Stimulated activated CD4-positive, alpha-beta T cell treated with anti-CD3 and anti-CD28 coated beads, Interleukin-1b, Interleukin-23, amount 100 ng/mL, for 48 hours (primary cell): ENCODE measurements at regions not wholly inside any gene's neighbourhood (a gene's known extent, or its start where the extent isn't known, plus 50 kb on each side); places are given as distances from the start of the nearest gene placed in this dataset.
A peak's percentile ranks its signal among the peaks of the same experiment; 100 is the strongest.

Experiments
- DNase-seq: peaks from one replicate; pipeline ENCODE4 v3.0.0-alpha.2; 2020

DNA sequence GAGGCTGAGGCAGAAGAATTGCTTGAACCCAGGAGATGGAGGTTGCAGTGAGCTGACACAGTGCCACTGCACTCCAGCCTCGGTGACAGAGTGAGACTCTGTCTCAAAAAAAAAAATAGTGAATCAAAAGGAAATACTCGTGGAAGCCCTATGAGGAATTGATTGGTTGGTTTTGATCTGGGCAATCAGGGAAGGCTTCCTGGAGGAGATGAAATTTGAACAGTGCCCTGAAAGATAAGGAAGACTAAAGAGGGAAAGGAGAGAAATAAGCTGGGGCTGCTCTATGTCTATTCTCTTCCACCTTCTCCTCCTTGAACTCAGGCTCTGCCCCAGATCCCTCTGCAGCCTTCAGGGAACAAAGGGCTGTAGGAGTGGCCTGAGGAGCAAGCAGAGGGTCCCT is 54.1 kb downstream of the IRF2BPL start:
- no peak for DNase-seq

DNA sequence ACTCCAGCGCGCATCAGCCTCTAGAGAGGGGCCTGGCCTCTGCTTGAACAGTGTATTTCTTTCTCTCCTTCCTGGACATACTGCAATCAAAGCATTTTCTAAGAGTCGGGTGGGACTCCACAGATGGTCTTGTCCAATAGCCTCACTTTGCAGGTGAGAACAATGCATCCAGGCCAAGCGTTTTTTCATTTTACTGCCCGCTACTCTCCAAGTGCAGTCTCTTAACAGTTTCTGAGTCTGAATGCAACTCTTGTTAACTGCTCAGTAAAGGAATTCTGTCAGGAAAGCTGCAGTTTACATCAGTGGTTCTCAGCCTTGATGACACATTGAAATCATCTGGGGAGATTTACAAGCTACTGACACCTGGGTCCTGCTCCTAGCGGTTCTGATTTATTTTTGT is 57.0 kb downstream of the IRF2BPL start:
- DNase-seq: no peak

DNA sequence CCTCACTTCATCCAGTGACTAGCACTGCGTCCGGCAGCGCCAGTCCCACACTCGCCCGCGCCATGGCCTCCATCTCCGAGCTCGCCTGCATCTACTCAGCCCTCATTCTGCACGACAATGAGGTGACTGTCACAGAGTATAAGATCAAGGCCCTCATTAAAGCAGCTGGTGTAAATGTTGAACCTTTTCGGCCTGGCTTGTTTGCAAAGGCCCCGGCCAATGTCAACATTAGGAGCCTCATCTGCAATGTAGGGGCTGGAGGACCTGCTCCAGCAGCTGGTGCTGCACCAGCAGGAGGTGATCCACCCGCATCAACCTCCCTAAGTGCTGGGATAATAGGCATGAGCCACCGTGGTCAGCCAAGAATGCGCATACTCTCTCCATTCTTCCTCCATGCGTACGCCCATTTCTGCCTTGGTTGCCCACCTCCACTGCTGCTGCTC is 59.9 kb downstream of the IRF2BPL start:
- no peak for DNase-seq

DNA sequence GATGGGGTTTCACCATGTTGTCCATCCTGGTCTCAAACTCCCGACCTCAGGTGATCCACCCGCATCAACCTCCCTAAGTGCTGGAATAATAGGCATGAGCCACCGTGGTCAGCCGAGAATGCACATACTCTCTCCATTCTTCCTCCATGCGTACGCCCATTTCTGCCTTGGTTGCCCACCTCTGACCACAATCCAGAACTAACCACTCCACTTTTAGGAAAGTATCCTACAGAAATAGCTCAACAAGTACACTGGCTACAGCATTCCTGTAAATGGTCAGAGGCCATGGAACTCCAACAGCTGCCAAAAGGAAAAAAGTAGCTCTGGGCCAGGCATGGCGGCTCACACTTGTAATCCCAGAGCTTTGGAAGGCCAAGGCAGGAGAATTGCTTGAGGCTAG is 60.7 kb downstream of the IRF2BPL start:
- no peak for DNase-seq

DNA sequence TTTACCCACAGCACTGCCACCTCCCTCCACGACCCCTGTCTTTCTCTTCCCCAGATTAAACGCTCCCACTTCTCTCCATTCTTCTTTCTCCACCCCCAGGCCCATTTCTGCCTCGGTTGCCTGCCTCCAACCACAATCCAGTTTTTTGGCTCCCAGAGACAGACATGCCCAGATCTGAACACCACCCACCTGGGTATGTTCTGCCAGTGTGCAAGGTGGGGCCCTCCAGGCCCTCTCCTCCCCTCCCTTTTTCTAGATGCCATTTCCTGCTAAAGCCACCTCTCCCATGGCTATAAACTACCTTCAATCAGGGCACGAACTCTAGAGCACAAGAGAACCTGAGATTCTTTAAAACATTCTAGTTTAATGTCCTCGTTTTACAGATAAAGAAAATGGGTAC is 63.3 kb downstream of the IRF2BPL start:
- no peak for DNase-seq

DNA sequence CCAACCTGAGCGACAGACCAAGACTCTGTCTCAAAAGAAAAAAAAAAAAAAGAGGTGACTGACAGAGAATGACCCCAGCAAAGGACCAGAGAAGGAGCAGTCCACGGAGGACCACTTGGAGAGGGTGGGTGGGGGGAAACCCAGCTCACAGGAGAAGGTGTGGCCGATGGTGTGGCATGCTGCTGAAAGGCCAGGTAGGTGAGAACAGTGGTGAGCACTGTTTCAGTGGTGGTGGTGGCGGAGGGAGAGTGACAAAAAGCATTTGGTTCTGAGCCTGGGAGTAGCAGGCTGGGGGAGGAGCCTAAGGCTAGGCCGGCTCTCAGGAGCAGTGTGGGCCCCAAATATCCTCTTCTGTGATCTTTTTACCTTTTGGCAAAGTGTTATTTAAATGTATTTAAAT is 63.8 kb downstream of the IRF2BPL start:
- DNase-seq: peak; percentile 58

DNA sequence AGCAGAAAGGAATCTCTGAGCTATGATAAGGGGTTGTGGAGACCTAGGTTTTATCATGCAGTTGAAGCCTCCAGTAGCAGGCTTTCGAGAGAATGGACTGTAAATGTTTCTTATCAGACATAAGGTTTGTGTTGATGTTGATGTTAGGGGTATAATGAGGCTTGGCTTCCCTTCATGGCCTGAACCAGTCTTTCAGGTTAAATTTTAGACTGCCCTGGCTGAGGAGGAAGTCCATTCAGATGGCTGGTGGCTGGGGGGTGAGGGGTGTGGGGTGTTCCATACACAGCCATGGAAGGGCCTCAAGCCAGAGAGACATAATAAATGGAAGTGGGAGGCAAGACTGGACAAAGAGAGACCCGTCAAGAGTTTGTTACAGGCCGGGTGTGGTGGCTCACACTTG is 65.1 kb downstream of the IRF2BPL start:
- no peak for DNase-seq

DNA sequence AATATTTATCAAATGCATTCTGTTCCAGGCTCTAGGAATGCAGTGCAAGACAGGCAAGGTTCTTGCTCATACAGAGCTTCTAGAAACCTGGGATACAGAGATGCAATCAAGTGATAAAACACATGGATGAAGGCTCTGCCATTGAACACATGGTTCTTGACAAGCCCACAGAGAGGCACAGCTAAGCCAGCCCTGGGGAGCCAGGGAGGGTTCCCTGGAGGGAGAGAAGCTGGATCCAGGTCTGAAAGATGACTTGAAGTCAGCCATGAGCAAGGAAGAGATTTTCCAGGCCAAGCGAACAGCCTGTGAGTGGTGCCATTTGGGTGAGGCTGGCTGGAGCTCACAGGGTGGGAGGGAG is 66.2 kb downstream of the IRF2BPL start:
- DNase-seq: no peak

DNA sequence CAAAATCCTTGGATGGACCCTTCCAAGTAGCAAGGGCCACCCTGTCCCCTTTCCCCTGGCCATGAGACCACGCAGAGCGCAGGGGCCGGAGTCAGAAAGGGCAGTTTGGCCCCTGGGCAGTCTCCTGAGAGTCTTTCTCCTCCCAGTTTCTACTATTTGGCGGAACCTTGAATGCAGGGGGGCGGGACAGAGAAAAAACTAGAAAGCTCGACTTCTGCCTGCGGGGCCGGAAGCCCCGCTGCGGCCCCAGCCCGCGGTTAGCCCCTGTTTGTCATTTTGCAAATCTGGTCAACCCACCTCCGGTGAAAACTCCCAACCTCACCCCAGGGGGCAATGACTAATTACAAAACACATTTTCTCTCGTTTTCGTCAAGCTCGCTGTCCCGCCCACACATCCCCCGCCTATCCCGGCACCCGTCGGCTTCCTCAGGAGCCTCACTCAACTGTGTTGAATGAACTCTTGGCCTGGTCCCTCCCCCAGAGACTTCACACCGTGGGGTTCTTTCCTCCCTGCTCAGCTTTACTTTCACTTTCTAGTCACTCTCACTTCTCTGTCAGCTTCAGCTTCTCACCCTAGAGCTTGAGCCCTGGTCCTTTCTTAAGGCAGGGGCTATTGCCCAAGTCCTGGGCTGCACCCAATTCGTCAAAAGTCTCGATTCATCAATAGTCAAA is 66.7 kb downstream of the IRF2BPL start:
- peak; percentile 100 for DNase-seq

DNA sequence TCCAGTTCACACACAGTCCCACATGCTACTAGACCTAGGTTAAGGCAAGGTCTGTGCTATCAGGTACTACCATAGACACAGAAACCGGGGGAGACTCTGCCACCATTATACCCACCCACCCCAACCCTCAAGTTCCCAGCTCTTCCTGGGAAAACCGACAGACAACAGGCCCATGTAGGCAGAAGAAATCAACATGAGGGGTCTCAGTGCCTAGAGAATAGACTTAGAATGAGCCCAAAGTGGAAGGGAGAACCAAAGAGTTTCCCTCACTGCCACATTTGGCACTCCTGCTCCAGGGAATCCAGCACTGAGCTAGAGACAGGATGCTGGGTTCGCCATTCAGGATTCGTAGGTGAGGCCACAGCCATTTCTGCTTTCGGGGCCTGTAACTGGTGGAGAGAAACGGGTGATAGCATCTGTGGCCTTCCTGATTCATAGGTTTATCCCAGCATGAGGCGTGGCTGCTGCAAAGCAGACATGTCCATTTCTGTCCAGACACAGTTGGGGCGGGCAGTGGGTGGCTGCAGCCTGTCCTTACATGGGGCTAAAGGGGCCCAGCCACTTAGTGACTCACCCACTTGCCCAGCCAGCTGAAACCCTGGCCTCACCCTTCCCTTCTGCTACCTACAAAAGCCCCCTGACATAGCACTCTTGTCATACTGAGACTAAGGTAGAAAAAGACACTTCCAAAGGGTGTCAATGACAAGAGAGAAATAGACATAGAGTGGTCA is 69.4 kb downstream of the IRF2BPL start:
- DNase-seq: no peak

DNA sequence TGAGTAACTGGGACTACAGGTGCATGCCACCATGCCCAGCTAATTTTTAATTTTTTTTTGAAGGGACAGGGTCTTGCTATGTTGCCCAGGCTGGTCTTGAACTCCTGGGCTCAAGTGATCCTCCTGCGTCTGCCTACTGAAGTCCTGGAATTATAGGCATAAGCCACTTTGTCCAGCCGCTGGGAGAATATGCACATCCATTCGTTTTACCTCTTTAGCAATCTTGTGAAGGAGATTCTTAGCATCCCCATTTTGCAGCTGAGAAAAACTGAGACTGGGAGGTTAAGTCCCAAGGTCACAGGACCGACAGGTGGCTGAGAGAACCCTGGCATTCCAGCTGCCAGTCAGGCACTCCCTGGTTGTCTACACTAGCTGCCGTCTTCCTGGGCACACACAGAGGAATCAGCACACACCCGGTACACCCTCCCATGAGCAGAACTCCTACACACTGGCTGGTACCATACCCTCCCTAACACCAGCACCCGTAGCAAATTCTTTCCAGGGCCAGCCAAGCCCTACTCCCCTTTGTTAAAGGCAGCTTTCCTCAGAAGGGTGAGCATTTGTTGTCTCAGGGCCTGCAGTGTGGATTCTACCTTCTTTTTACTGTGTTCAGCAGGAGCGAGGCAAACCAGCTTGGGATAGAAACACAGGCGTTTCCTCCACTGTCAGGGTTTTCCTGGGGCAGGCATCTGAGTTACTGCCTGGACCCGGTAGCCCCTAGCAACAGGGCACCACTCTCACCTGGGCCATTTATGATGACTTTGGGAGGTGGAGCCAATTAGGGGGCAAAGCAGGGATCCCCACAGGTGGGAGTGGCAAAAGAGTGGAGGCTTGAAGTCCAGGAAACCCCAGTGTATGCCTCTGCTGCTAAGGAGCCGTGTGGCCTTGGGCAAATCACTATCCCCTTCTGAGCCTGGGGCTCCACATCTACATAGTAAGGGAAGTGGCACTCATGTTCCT is 70.2 kb downstream of the IRF2BPL start:
- no peak for DNase-seq

DNA sequence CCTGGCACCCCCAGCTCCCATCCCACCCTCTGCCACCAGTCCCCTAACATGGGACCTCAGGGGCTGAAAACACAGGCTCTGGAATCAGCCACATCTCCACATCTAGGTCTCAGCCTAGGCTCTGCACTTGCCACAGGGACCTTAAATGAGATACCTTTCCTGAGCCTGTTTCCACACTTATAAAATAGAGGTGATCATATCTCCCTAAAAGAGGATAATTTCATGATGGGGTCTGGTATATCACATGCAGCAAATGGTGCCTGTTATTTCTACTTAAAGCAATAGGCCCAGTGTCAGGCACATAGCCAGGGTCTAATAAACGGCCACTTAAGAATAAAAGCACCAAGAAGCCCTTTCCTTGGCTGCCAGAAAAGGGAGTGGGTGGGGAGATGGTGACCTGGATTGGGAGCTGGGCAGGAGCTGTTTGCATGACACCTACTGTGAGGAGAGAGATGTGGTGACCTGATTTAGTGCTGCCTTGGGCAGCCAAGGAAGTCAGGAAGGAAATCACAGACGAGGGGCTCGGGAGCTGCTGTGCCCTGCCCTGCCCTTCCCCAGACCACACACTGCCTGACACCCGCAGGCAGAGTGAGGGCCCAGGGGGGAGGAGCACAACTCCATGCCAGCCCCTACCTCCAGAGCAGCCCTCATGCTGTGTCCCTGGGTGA is 71.2 kb downstream of the IRF2BPL start:
- no peak for DNase-seq

DNA sequence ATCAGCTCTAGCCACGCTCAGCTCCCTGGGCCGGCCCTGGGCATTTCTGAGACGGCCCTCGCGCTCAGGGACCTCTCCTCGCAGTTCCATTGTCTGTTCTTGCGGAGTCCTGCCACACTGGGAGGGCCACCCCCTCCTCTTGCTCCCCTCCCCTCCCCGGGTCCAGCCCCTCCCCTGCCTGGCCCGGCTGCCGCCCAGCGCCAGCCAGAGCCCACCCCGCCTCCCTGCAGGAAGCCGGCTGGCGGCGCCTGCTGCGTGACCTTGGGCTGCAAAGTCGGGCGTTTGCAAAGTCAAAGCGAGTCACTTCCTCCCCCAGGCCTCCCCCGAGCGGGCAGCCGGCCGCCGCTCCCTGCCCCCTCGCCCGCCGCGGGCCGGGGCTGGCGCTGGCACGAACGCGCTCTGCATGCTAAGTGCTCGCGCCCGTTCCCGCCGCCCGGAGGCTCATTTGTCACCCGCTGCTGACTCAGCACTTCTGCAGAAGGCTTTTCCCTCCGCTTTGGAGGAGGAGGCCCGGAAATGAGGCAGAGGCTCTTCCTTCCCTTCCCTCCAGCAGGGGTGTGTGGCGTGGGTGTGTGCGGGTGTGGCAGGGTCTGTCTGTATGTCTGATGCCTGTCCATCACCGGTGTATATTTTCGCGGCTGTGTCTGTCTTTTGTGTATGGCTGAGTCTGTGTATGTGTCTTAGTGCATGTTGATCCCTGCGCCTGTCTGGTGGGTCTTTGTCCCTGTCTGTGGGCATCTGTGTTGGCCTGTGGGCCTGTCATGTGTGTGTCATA is 72.0 kb downstream of the IRF2BPL start:
- peak; percentile 93 for DNase-seq

DNA sequence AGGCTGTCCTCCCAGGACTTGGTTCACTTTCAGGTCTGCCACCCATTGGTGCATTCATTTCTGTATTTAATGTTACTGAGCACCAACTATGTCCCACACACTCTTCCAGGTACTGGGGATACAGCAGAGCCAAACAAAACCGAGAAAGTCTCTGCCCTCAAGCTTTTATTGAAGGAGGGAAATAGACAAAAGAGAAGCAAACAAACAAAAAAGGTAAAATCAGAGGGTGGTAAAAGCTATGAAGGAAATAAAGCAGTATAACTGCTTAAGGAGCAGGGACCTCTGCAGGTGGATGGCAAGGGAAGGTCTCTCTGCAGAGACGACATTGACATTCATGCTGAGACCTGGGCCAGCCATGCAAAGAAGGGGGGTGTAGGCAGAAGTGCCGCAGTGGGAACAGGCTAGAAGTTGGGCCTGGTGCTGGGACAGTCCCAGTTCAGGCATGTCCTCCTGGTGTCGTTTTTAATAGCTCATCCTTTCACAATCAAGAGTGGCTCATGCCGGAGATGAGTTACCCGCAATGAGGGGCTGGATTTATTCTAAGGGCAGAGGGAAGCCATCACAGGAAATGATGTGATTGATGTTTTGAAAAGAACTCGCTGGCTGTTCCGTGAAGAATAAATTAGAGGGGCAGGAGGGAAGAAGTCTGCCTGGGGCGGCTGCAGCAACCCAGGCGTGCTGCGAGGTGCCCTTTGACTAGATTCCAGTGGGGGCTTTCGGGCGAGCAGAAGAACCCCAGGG is 72.8 kb downstream of the IRF2BPL start:
- peak; percentile 78 for DNase-seq

DNA sequence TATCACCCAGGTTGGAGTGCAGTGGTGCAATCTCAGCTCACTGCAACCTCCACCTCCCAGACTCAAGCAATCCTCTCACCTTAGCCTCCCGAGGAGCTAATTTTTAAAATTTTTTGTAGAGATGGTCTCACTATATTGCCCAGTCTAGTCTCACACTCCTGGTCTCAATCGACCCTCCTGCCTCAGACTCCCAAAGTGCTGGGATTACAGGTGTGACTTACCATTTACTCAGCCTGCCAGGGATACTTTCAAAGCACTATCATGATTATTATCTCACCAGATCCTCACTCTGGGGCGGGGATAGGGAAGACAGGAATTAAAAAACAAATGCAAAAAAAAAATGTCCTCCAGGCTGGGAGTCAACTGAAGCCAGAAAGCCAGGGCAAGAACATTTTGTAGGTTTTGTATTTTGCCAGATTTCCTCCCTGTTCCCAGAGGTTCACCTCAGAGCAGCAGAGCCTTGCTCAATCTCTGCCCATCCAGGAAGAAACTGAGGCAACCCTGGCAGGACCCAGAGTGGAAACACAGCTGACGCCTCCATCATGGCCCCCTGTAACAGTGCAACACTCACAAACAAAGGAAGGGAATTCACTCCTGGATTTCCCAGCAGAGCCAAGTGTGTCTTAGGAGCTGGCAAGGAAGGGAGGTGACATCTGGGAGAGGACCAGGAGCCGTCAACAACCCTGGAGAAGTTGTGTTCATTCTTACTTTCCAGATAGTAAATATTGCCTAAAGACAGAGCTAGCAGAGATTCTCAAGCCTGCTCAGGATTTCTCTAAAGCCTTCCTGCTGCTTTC is 73.9 kb downstream of the IRF2BPL start:
- no peak for DNase-seq

DNA sequence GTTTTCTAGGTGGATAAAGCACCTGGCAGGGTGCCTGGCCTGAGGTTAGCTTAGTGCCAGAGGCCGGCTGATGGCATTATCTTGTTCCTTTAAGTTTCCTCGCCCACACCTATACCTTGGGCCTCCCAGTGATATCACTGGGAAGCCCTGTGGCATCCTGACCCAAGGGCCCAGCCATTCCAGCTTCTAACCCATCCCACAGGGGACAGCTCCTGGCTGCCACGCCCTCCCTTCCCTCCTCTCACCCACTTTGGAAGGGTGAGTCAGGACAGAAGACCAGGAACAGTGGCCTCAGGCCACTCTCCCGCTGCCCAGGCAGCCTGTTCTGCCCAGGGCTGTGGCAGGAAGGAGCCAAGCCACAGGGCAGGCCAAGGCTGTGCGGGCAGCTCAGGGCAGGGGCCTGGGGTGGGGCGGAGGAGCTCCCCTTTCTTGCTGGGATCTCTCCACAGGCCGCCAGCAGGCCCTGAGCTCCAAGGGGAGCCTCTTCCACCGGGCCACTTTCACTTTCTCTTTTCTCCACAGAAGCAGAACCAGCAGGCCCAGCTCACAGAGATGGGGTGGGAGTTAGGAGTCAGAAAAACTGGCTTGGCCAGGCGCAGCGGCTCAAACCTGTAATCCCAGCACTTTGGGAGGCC is 75.1 kb downstream of the IRF2BPL start:
- DNase-seq: peak; percentile 47

DNA sequence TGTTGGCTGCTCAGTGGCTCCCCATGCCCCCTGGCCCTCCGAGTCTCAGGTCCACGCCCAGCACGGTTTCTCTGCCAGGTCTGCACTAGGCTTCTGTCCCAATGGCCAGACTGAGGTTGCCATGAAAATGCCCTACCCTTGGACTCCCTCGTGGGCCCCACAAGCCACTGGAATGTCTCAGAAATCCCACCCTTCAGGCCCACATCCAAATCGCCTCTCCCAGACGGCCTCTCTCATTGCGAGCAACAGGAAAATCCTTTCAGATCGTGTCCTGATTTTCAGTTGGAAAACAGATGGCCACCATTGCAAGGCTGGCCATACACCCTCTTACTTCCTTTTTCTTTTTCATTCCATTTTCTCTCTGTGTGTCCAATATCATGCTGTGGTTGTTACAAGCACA is 77.3 kb downstream of the IRF2BPL start:
- no peak for DNase-seq

DNA sequence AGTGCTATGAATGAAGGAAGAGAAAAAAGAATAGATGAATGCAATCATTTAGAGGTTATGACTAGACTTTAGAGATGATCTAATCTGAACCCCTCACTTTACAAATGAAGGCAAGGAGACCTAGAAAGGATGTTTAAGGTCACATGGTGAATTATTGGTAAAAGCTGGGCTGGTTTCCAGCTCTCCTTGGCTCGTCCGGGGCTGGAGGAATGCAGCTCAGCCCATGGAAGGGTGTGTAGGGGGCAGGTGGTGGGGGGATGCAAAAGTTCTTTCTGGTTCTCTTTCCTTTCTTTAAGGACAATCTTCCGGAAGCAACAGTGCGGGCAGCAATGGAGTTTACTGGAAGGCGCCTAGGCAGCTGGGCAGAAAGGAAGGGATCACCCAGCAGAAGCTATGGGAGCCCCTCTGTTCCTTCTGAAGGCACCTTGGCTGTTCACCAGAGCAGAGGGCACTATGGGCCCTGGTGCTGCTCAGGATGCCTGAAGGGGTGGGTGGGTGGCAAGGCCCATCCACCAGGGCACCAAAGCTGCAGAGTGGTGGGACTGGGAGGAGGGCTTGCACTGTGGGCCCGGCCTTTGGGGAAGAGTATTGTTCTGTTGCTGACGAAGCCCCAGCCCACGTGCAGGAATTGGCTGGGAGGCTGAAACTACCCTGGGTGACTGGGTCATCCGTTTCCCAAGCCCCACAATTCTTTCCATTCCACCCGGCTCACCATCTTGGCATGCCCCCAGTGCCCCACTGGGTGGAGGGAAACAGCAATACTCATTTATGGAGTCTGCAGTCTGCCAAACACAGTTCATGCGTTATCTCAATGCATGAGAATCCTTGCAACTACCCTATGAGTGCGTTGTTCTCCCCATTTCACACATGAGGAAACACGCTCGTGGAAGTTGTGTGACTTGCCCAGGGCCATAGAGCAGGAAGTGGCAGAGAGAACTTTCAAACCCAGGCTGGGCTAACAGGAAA is 78.2 kb downstream of the IRF2BPL start:
- DNase-seq: no peak

DNA sequence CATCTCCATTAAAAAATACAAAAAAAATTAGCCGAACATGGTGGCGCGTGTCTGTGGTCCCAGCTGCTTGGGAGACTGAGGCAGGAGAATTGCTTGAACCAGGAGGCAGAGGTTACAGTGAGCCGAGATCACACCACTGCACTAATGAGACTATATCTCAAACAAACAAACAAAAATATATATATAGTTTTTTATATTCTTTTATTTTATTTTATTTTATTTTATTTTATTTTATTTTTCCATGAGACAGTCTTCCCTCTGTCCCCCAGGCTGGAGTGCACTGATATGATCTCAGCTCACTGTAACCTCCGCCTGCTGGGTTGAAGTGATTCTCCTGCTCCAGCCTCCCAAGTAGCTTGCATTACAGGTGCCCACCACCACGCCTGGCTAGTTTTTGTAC is 79.5 kb downstream of the IRF2BPL start:
- DNase-seq: no peak
